ENCODE measurements at regions not wholly inside any gene's neighbourhood (a gene's known extent, or its start where the extent isn't known, plus 50 kb on each side); places are given as distances from the start of the nearest gene placed in this dataset.
"Not testable (repeated sequence)": the region's sequence is repeated elsewhere in the genome, so short reads cannot be mapped to it uniquely, and the experiment has no call there.

GRCh38 chrX:84611843-84612636 is 109.8 kb upstream of the HDX start:
- intact Hi-C loops (cut with micrococcal nuclease): no loop called here

- intact Hi-C loops (cut with micrococcal nuclease): no loop called here
These were observed 132.0 kb upstream of the HDX start for GRCh38 chrX:84634201-84634782.

GRCh38 chrX:84666086-84666485 is 163.8 kb upstream of the HDX start:
- intact Hi-C loops (cut with micrococcal nuclease): no loop called here

GRCh38 chrX:84690228-84690627 is 188.0 kb upstream of the HDX start:
- intact Hi-C loops (cut with micrococcal nuclease): no loop called here

- intact Hi-C loops (cut with micrococcal nuclease): no loop called here
These were observed 207.7 kb upstream of the HDX start for GRCh38 chrX:84709987-84710386.

- intact Hi-C loops (cut with micrococcal nuclease): no loop called here
These were observed 208.4 kb upstream of the HDX start for GRCh38 chrX:84710611-84711010.

GRCh38 chrX:84712621-84713020 is 210.4 kb upstream of the HDX start:
- intact Hi-C loops (cut with micrococcal nuclease): no loop called here

GRCh38 chrX:84715315-84715714 is 213.1 kb upstream of the HDX start:
- intact Hi-C loops (cut with micrococcal nuclease): no loop called here

- intact Hi-C loops (cut with micrococcal nuclease): no loop called here
These were observed 215.1 kb upstream of the HDX start for GRCh38 chrX:84717343-84717742.

GRCh38 chrX:84721416-84721815 is 219.2 kb upstream of the HDX start:
- intact Hi-C loops (cut with micrococcal nuclease): no loop called here

GRCh38 chrX:84724576-84724975 is 222.3 kb upstream of the HDX start:
- intact Hi-C loops (cut with micrococcal nuclease): no loop called here

GRCh38 chrX:84729408-84729807 is 227.2 kb upstream of the HDX start:
- intact Hi-C loops (cut with micrococcal nuclease): loop anchor here (1.0 kb wide), 2 partner anchors 324 to 815 kb away; no protein-coding TSS in a partner anchor

- intact Hi-C loops (cut with micrococcal nuclease): loop anchor here (1.0 kb wide), 2 partner anchors 323 to 814 kb away; no protein-coding TSS in a partner anchor
These were observed 227.6 kb upstream of the HDX start for GRCh38 chrX:84729809-84730208.

GRCh38 chrX:84735025-84735424 is 232.8 kb upstream of the HDX start:
- intact Hi-C loops (cut with micrococcal nuclease): no loop called here

- intact Hi-C loops (cut with micrococcal nuclease): no loop called here
These were observed 235.2 kb upstream of the HDX start for GRCh38 chrX:84737471-84737871.

GRCh38 chrX:84747516-84747915 is 245.3 kb upstream of the HDX start:
- intact Hi-C loops (cut with micrococcal nuclease): no loop called here

GRCh38 chrX:84748965-84749656 is 246.9 kb upstream of the HDX start:
- intact Hi-C loops (cut with micrococcal nuclease): no loop called here

GRCh38 chrX:84760560-84760959 is 243.1 kb upstream of the APOOL start:
- intact Hi-C loops (cut with micrococcal nuclease): no loop called here

GRCh38 chrX:84796321-84796720 is 207.4 kb upstream of the APOOL start:
- intact Hi-C loops (cut with micrococcal nuclease): no loop called here

GRCh38 chrX:84830836-84831235 is 172.8 kb upstream of the APOOL start:
- intact Hi-C loops (cut with micrococcal nuclease): no loop called here

- intact Hi-C loops (cut with micrococcal nuclease): not testable (repeated sequence)
These were observed 157.1 kb upstream of the APOOL start for GRCh38 chrX:84846541-84846940.

- intact Hi-C loops (cut with micrococcal nuclease): not testable (repeated sequence)
These were observed 152.5 kb upstream of the APOOL start for GRCh38 chrX:84851183-84851582.
